Lower lobe of right lung (tissue), 2 donors: ENCODE measurements at regions not wholly inside any gene's neighbourhood (a gene's known extent, or its start where the extent isn't known, plus 50 kb on each side); places are given as distances from the start of the nearest gene placed in this dataset.

Source experiments
- ATAC-seq, 2 donors: fragments of 200-7000 bp; cut with Tn5 transposase; one replicate each; pipeline ENCODE4 v1.9.1; 2020 to 2022; ENCODE audit warnings: mild to moderate bottlenecking in 2 of 2, moderate library complexity in 2 of 2
- DNase-seq: peaks from one replicate; pipeline ENCODE4 v3.0.0-alpha.2; 2020
- H3K27ac ChIP-seq: fragments of 200-600 bp; one replicate; pipeline ENCODE4 v1.8.0; 2022
- H3K27me3 ChIP-seq: fragments of 200-600 bp; one replicate; pipeline ENCODE4 v1.8.0; 2022; ENCODE audit warnings: low read depth
- H3K36me3 ChIP-seq: fragments of 200-600 bp; one replicate; pipeline ENCODE4 v1.8.0; 2022; ENCODE audit warnings: mild to moderate bottlenecking
- H3K4me1 ChIP-seq: fragments of 200-600 bp; one replicate; pipeline ENCODE4 v1.8.0; 2022
- H3K4me3 ChIP-seq: fragments of 200-600 bp; one replicate; pipeline ENCODE4 v1.8.0; 2022; ENCODE audit warnings: mild to moderate bottlenecking
- H3K9me3 ChIP-seq: fragments of 200-600 bp; one replicate; pipeline ENCODE4 v1.8.0; 2022
- intact Hi-C: fragments of 100-400 bp; cut with DNase I; formaldehyde crosslinking; loops from one replicate; pipeline ENCODE4 v1.11.0; 2022
- TF ChIP-seq, protein P1 (sequence below): fragments of 200-600 bp; IDR thresholded peaks from one replicate; pipeline ENCODE4 v1.8.0; 2022; ENCODE audit warnings: antibody characterized with exemption, mild to moderate bottlenecking
- donor health status: DM: no; HTN: yes; CAD: no; lungs with severe emphysema.

DNA sequence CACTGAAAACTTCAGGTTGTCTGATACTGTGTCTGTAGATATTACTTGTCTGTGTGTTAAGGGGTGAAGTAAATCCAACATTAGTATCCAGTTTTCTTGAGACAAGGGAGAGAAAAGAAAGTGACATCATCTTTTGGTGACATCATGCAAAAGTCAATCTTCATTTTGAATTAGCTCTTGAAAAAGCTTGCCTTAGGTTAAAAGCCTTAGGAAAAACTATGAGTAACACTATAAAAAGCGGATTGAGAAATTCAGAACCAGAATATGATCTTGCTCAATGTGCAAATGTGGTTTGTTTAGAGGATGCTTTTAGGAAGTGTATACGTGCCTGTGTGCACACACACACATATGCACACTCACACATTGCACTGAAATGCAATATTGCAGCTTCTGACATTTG, 345.8 kb upstream of the CASK start:
- H3K27ac ChIP-seq = no peak overlapping the region
- no peaks in the 10 kb centered on the region for H3K4me1 ChIP-seq
- no peak for DNase-seq
- no peaks in the 10 kb centered on the region for H3K27me3 ChIP-seq
- no peak overlapping the region for H3K4me3 ChIP-seq
- TF ChIP-seq, protein P1, sequence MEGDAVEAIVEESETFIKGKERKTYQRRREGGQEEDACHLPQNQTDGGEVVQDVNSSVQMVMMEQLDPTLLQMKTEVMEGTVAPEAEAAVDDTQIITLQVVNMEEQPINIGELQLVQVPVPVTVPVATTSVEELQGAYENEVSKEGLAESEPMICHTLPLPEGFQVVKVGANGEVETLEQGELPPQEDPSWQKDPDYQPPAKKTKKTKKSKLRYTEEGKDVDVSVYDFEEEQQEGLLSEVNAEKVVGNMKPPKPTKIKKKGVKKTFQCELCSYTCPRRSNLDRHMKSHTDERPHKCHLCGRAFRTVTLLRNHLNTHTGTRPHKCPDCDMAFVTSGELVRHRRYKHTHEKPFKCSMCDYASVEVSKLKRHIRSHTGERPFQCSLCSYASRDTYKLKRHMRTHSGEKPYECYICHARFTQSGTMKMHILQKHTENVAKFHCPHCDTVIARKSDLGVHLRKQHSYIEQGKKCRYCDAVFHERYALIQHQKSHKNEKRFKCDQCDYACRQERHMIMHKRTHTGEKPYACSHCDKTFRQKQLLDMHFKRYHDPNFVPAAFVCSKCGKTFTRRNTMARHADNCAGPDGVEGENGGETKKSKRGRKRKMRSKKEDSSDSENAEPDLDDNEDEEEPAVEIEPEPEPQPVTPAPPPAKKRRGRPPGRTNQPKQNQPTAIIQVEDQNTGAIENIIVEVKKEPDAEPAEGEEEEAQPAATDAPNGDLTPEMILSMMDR = no peak
- no peaks in the 10 kb centered on the region for H3K9me3 ChIP-seq
- H3K36me3 ChIP-seq = no peaks in the 10 kb centered on the region
- intact Hi-C loops = no loop called here
- no peak for ATAC-seq

DNA sequence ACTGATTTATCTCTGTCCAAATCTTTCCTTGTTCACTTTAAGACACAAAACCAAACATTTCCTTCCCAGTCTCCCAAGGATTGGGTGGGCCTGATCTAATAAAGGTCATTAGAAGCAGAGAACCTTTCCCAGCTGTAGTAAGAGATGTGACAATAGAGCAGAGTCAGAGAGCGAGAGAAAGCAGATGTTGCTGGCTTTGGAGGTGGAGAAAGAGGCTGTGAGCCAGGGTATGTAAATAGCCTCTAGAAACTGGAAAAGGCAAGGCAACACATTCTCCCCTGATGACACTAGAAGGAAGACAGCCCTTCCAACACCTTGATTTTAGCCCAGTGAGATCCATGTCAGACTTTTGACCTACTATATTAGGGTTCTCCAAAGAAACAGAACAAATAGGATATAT, 337.5 kb upstream of the CASK start:
- intact Hi-C loops = no loop called here
- no peak for DNase-seq
- Histone ChIP-seq H3K4me3 (no peak overlapping the region), H3K36me3 (no peaks in the 10 kb centered on the region), H3K27ac (no peak overlapping the region), H3K4me1 (no peaks in the 10 kb centered on the region), H3K9me3 (no peaks in the 10 kb centered on the region), H3K27me3 (no peaks in the 10 kb centered on the region)
- no peak for ATAC-seq
- TF ChIP-seq, protein P1 = no peak

DNA sequence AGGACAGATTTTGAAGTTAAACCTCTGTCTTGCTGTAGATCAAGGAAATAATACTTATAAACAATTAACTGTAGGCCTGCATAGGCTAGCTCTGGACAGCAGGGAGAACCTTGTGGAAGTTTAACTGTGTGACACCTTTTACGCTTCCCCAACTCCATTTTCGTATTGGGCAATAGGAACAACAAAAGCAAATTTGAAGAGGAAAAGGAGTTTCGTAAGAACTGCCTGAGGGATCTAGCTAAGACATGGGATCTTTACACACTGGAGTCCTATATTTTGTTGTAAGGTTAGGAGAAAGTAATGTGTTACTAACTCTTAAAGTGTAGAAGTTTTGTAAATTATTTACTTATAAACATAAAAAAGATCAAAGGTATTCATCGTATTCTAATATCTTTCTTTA, 324.9 kb upstream of the CASK start:
- no peak overlapping the region for H3K27ac ChIP-seq
- no peak for DNase-seq
- no peaks in the 10 kb centered on the region for H3K9me3 ChIP-seq
- H3K4me3 ChIP-seq = no peak overlapping the region
- TF ChIP-seq, protein P1 = no peak
- H3K36me3 ChIP-seq = no peaks in the 10 kb centered on the region
- H3K4me1 ChIP-seq = no peaks in the 10 kb centered on the region
- intact Hi-C loops = no loop called here
- no peak for ATAC-seq
- no peaks in the 10 kb centered on the region for H3K27me3 ChIP-seq

DNA sequence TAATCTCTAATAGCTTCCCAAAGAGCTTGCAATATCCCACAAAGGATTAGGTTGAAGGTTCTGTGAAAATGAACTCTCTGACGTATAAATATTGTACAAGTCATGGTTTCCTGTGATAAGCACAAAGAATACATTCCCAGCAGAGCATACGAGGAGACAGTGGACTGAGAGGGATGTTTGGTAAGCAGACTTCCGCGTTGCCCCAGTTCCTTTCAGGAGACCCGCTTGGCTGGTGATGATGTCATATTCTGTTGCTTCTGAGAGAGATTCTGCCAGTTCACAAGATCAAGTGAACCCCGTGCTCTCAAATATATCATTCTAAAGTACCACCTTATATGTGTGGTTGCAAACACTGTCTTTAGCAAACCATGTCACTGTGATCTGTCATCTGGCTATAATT, 323.9 kb upstream of the CASK start:
- no peaks in the 10 kb centered on the region for H3K4me1 ChIP-seq
- peak overlapping the region; percentile 6 for H3K27ac ChIP-seq
- no peaks in the 10 kb centered on the region for H3K9me3 ChIP-seq
- TF ChIP-seq, protein P1 = no peak
- H3K27me3 ChIP-seq = no peaks in the 10 kb centered on the region
- H3K4me3 ChIP-seq = peak overlapping the region; percentile 29
- intact Hi-C loops = no loop called here
- DNase-seq = no peak
- no peaks in the 10 kb centered on the region for H3K36me3 ChIP-seq
- ATAC-seq = peak in 1 of 2 donors; percentile 59

DNA sequence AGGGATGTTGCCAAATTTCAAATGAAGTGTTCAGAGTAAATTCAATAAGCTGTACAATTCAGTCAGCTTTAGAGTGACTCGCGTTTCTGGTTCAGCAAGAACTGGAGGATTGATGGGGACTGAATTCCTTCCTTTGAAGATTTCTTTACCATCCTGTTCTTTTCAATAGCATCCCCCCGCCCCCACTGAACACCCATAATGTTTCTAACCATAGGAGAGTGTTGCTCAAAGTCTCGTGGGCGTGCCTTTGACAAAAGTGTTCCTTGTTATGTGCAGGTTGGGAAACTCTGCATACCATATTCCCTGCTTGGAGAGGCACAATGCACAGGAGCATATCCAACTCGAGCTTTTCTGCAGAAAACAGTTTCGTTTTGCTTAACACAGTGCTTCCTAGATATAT, 323.5 kb upstream of the CASK start:
- DNase-seq (peak; percentile 51), ATAC-seq (peak; percentile 56)
- H3K27me3 ChIP-seq = no peaks in the 10 kb centered on the region
- peak overlapping the region; percentile 29 for H3K4me3 ChIP-seq
- H3K36me3 ChIP-seq = no peaks in the 10 kb centered on the region
- TF ChIP-seq, protein P1 = no peak
- intact Hi-C loops = no loop called here
- H3K9me3 ChIP-seq = no peaks in the 10 kb centered on the region
- no peak overlapping the region for H3K27ac ChIP-seq
- H3K4me1 ChIP-seq = no peaks in the 10 kb centered on the region

DNA sequence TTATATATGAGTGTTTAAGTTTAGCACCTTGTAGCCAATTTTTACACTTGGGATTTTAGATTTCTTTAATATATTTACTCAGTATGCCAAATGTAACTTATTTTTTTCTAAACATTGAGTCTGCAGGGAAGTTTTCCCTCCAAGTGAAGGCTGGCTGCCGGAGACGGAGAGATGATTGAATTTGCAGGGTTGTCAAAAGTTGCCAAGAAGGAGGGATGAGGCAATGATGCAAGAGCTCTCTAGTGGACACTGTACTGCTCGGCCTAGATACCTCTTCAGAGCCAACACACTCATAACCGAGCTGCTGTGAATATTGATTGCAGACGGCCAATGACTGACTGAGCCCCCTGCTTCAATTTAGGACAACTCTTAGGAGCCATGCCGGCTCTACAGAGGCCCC, 318.6 kb upstream of the CASK start:
- DNase-seq (no peak), ATAC-seq (no peak)
- H3K27me3 ChIP-seq = no peaks in the 10 kb centered on the region
- H3K36me3 ChIP-seq = no peaks in the 10 kb centered on the region
- no peaks in the 10 kb centered on the region for H3K4me1 ChIP-seq
- no peak overlapping the region for H3K4me3 ChIP-seq
- H3K9me3 ChIP-seq = no peaks in the 10 kb centered on the region
- no peak overlapping the region for H3K27ac ChIP-seq
- TF ChIP-seq, protein P1 = no peak
- intact Hi-C loops = no loop called here
